T-helper 2 cell treated with Interferon-gamma antibody and Interleukin-4, amounts not matched to agents 100 ng/mL and 5 ng/mL, for 36 hours (primary cell): ENCODE measurements at regions not wholly inside any gene's neighbourhood (a gene's known extent, or its start where the extent isn't known, plus 50 kb on each side); places are given as distances from the start of the nearest gene placed in this dataset.

Experiments
- intact Hi-C: fragments of 100-400 bp; cut with micrococcal nuclease; formaldehyde crosslinking; loops from one replicate; pipeline ENCODE4 v1.15.1; 2023

GRCh38 chr12:90086281-90086680 is 377.6 kb upstream of the ATP2B1 start:
- intact Hi-C loops: no loop called here

GRCh38 chr12:90085494-90086274 is 377.0 kb upstream of the ATP2B1 start:
- intact Hi-C loops: no loop called here

- intact Hi-C loops: no loop called here
These were observed 375.4 kb upstream of the ATP2B1 start for GRCh38 chr12:90084018-90084417.

- intact Hi-C loops: no loop called here
These were observed 372.0 kb upstream of the ATP2B1 start for GRCh38 chr12:90080616-90081015.

GRCh38 chr12:90079529-90080210 is 371.0 kb upstream of the ATP2B1 start:
- intact Hi-C loops: no loop called here

GRCh38 chr12:90078344-90078743 is 369.7 kb upstream of the ATP2B1 start:
- intact Hi-C loops: no loop called here

GRCh38 chr12:90077756-90078155 is 369.1 kb upstream of the ATP2B1 start:
- intact Hi-C loops: no loop called here

- intact Hi-C loops: no loop called here
These were observed 368.2 kb upstream of the ATP2B1 start for GRCh38 chr12:90076851-90077319.

- intact Hi-C loops: no loop called here
These were observed 367.0 kb upstream of the ATP2B1 start for GRCh38 chr12:90075685-90076084.

GRCh38 chr12:90074086-90074485 is 365.4 kb upstream of the ATP2B1 start:
- intact Hi-C loops: no loop called here

GRCh38 chr12:90071996-90072395 is 363.4 kb upstream of the ATP2B1 start:
- intact Hi-C loops: no loop called here

GRCh38 chr12:90069711-90070110 is 361.1 kb upstream of the ATP2B1 start:
- intact Hi-C loops: no loop called here

GRCh38 chr12:90067791-90068190 is 359.2 kb upstream of the ATP2B1 start:
- intact Hi-C loops: no loop called here

GRCh38 chr12:90064852-90065801 is 356.5 kb upstream of the ATP2B1 start:
- intact Hi-C loops: no loop called here

GRCh38 chr12:90062799-90063198 is 354.2 kb upstream of the ATP2B1 start:
- intact Hi-C loops: no loop called here

- intact Hi-C loops: no loop called here
These were observed 353.2 kb upstream of the ATP2B1 start for GRCh38 chr12:90061809-90062208.

- intact Hi-C loops: no loop called here
These were observed 351.4 kb upstream of the ATP2B1 start for GRCh38 chr12:90060031-90060430.

- intact Hi-C loops: no loop called here
These were observed 350.1 kb upstream of the ATP2B1 start for GRCh38 chr12:90058704-90059103.

- intact Hi-C loops: no loop called here
These were observed 346.4 kb upstream of the ATP2B1 start for GRCh38 chr12:90055071-90055470.

GRCh38 chr12:90048918-90049317 is 340.3 kb upstream of the ATP2B1 start:
- intact Hi-C loops: loop anchor here (2.0 kb wide), 1 partner anchor 72 kb away; no protein-coding TSS in a partner anchor

GRCh38 chr12:90045559-90045958 is 336.9 kb upstream of the ATP2B1 start:
- intact Hi-C loops: no loop called here

- intact Hi-C loops: no loop called here
These were observed 335.4 kb upstream of the ATP2B1 start for GRCh38 chr12:90044069-90044468.
